ENCODE measurements at regions not wholly inside any gene's neighbourhood (a gene's known extent, or its start where the extent isn't known, plus 50 kb on each side); places are given as distances from the start of the nearest gene placed in this dataset.
"Not testable (repeated sequence)": the region's sequence is repeated elsewhere in the genome, so short reads cannot be mapped to it uniquely, and the experiment has no call there.

- ATAC-seq: no peak
These were observed 128.2 kb upstream of the RIOK3 start for GRCh38 chr18:23324861-23325260.

GRCh38 chr18:23329671-23330070 is 123.4 kb upstream of the RIOK3 start:
- peak; percentile 62 for TF ChIP-seq ZNF146 (CRISPR knock-in tag; IDR thresholded peaks at IDR 0.05; ENCODE audit: unreplicated experiment)
- POLR2A ChIA-PET; intact Hi-C loops (cut with micrococcal nuclease); H3K27me3 ChIP-seq (ENCODE audit: control insufficient read depth in 2 of 2, insufficient read depth in 2 of 2, low read length in 2 of 2); H4K20me1 ChIP-seq (replicated peaks; ENCODE audit: control insufficient read depth, insufficient read depth, low read length); DNase-seq (ENCODE audit: extremely low read depth in 1 of 4, low spot score in 3 of 4); H3K9me3 ChIP-seq (replicated peaks; ENCODE audit: control insufficient read depth, insufficient read depth, low read depth, low read length); H3K4me2 ChIP-seq (ENCODE audit: insufficient read depth, low read length); BruUV-seq (replicated peaks); ATAC-seq; CTCF ChIA-PET (ENCODE audit: low intra/inter-chr PET ratio); H3K4me3 ChIP-seq; FAIRE-seq; in situ Hi-C loops (cut with MboI); H3K79me2 ChIP-seq (ENCODE audit: control insufficient read depth, insufficient read depth, low read length); H3K9me1 ChIP-seq (ENCODE audit: control insufficient read depth, insufficient read depth, low read length); H2AFZ ChIP-seq (ENCODE audit: low read depth, low read length); H3K27ac ChIP-seq (ENCODE audit: extremely low read depth, low read depth, low read length); H3K36me3 ChIP-seq (ENCODE audit: control insufficient read depth, insufficient read depth, low read length); H3K4me1 ChIP-seq (replicated peaks in 1 of 2; ENCODE audit: control insufficient read depth in 2 of 2, insufficient read depth in 2 of 2, low read length in 2 of 2); H3K9ac ChIP-seq (ENCODE audit: insufficient read depth in 1 of 2, low read depth in 2 of 2, low read length in 2 of 2): not testable (repeated sequence)
- 65% methylated on average over 3 of the region's 3 CpGs for WGBS (ENCODE audit: insufficient coverage, low coverage, missing lambda C conversion rate)

More at GRCh38 chr18:23324861-23325260, 128.2 kb upstream of the RIOK3 start:
- Histone ChIP-seq H3K9me1 (ENCODE audit: control insufficient read depth, insufficient read depth, low read length) (no peaks in the 10 kb centered on the region), H3K4me1 (replicated peaks in 1 of 2; ENCODE audit: control insufficient read depth in 2 of 2, insufficient read depth in 2 of 2, low read length in 2 of 2) (no peaks in the 10 kb centered on the region), H2AFZ (ENCODE audit: low read depth, low read length) (no peak overlapping the region), H3K4me2 (ENCODE audit: insufficient read depth, low read length) (no peak overlapping the region), H3K27me3 (ENCODE audit: control insufficient read depth in 2 of 2, insufficient read depth in 2 of 2, low read length in 2 of 2) (no peaks in the 10 kb centered on the region), H3K36me3 (ENCODE audit: control insufficient read depth, insufficient read depth, low read length) (no peaks in the 10 kb centered on the region), H3K27ac (ENCODE audit: extremely low read depth, low read depth, low read length) (no peak overlapping the region), H3K4me3 (no peak overlapping the region), H4K20me1 (replicated peaks; ENCODE audit: control insufficient read depth, insufficient read depth, low read length) (no peaks in the 10 kb centered on the region), H3K79me2 (ENCODE audit: control insufficient read depth, insufficient read depth, low read length) (no peaks in the 10 kb centered on the region), H3K9me3 (replicated peaks; ENCODE audit: control insufficient read depth, insufficient read depth, low read depth, low read length) (no peaks in the 10 kb centered on the region), H3K9ac (ENCODE audit: insufficient read depth in 1 of 2, low read depth in 2 of 2, low read length in 2 of 2) (no peak overlapping the region)
- TF ChIP-seq BDP1 (IDR thresholded peaks at IDR 0.05; ENCODE audit: insufficient read depth, insufficient read length) (no peak), FOSL1 (tag; conservative IDR thresholded peaks at IDR 0.05) (no peak), ZFPM2 (CRISPR knock-in tag; IDR thresholded peaks at IDR 0.05) (no peak), SREBF2 (CRISPR knock-in tag; IDR thresholded peaks at IDR 0.05) (no peak), HNRNPH1 (optimal IDR thresholded peaks at IDR 0.05; ENCODE audit: low read depth, low read length) (no peak)
- ChIA-PET CTCF (ENCODE audit: low intra/inter-chr PET ratio) (no interaction called here), POLR2A (interaction anchor here (1.2 kb wide), 1 partner anchor 238 kb away, joined by 3 read pairs; no protein-coding TSS in a partner anchor)
- FAIRE-seq: no peak
- intact Hi-C loops (cut with micrococcal nuclease) (no loop called here), in situ Hi-C loops (cut with MboI) (no loop called here)
- no peak for DNase-seq (ENCODE audit: extremely low read depth in 1 of 4, low spot score in 3 of 4)
- BruUV-seq (replicated peaks): no TSS peak
- WGBS (ENCODE audit: insufficient coverage, low coverage, missing lambda C conversion rate): 39% methylated on average over 4 of the region's 4 CpGs

Data from K562 (cell line).